GM23248 (cell line): ENCODE measurements at regions not wholly inside any gene's neighbourhood (a gene's known extent, or its start where the extent isn't known, plus 50 kb on each side); places are given as distances from the start of the nearest gene placed in this dataset.

Experiments used
- DNase-seq: peaks from one replicate; pipeline ENCODE4 v3.0.0-alpha.2; 2015
- H2AFZ ChIP-seq: fragments of 200-600 bp; sonication (generic); 2 replicates; pipeline ENCODE4 v1.6.1; 2016; ENCODE audit warnings: antibody characterized with exemption
- H3F3A ChIP-seq: fragments of 200-600 bp; sonication (generic); 2 replicates; pipeline ENCODE4 v1.6.1; 2016; ENCODE audit warnings: mild to moderate bottlenecking, antibody characterized with exemption, mixed run types; ENCODE audit not compliant: insufficient read depth
- H3K27ac ChIP-seq: fragments of 200-600 bp; sonication (generic); 2 replicates; pipeline ENCODE4 v1.5.1; 2016; ENCODE audit warnings: mild to moderate bottlenecking
- H3K27me3 ChIP-seq: fragments of 200-600 bp; sonication (generic); replicated peaks from 2 replicates; pipeline ENCODE4 v1.6.1; 2016; ENCODE audit warnings: mild to moderate bottlenecking; ENCODE audit not compliant: insufficient read depth
- H3K36me3 ChIP-seq: fragments of 200-600 bp; sonication (generic); 2 replicates; pipeline ENCODE4 v1.6.1; 2016; ENCODE audit warnings: low read depth, mild to moderate bottlenecking
- H3K4me1 ChIP-seq: fragments of 200-600 bp; sonication (generic); 2 replicates; pipeline ENCODE4 v1.6.1; 2016; ENCODE audit warnings: mild to moderate bottlenecking; ENCODE audit not compliant: insufficient read depth
- H3K4me2 ChIP-seq: fragments of 200-600 bp; sonication (generic); one replicate; pipeline ENCODE4 v1.6.1; 2016; ENCODE audit warnings: mild to moderate bottlenecking; ENCODE audit not compliant: unreplicated experiment
- H3K4me3 ChIP-seq: fragments of 200-600 bp; sonication (generic); 2 replicates; pipeline ENCODE4 v1.5.1; 2016; ENCODE audit warnings: mild to moderate bottlenecking
- H3K79me2 ChIP-seq: fragments of 200-600 bp; sonication (generic); 2 replicates; pipeline ENCODE4 v1.6.1; 2016; ENCODE audit warnings: mild to moderate bottlenecking; ENCODE audit not compliant: insufficient read depth
- H3K9ac ChIP-seq: fragments of 200-600 bp; sonication (generic); 2 replicates; pipeline ENCODE4 v1.6.1; 2016; ENCODE audit warnings: mild to moderate bottlenecking
- H3K9me2 ChIP-seq: fragments of 200-600 bp; sonication (generic); 2 replicates; pipeline ENCODE4 v1.6.1; 2016; ENCODE audit warnings: mixed run types, mild to moderate bottlenecking, moderate library complexity; ENCODE audit not compliant: insufficient read depth
- H3K9me3 ChIP-seq: fragments of 200-600 bp; sonication (generic); one replicate; pipeline ENCODE4 v1.6.1; 2017; ENCODE audit warnings: low read depth
- H4K20me1 ChIP-seq: fragments of 200-600 bp; sonication (generic); 2 replicates; pipeline ENCODE4 v1.6.0; 2016; ENCODE audit not compliant: insufficient read depth
- EZH2 ChIP-seq: fragments of 200-600 bp; sonication (generic); IDR thresholded peaks from 2 replicates; pipeline ENCODE4 v1.6.1; 2018; ENCODE audit warnings: antibody characterized with exemption, mild to moderate bottlenecking; ENCODE audit not compliant: insufficient read depth, poor library complexity, severe bottlenecking
- EZH2phosphoT487 ChIP-seq: fragments of 200-600 bp; sonication (generic); IDR thresholded peaks from 2 replicates; pipeline ENCODE4 v1.6.1; 2018; ENCODE audit warnings: antibody characterized with exemption, moderate library complexity, mild to moderate bottlenecking, low read depth; ENCODE audit not compliant: insufficient read depth
- WGBS, 2 experiments: methylation state at CpG; one replicate each; pipeline ENCODE4 v1.1.6; 2015 to 2017; ENCODE audit warnings: low lambda C conversion rate in 2 of 2, low coverage in 1 of 2; ENCODE audit errors: missing lambda C conversion rate in 2 of 2; 5-methylcytosine and 5-hydroxymethylcytosine counted together
- in situ Hi-C: fragments of 300-500 bp; cut with MboI; formaldehyde crosslinking; loops from 2 replicates; pipeline ENCODE4 v1.15.0; 2020

DNA sequence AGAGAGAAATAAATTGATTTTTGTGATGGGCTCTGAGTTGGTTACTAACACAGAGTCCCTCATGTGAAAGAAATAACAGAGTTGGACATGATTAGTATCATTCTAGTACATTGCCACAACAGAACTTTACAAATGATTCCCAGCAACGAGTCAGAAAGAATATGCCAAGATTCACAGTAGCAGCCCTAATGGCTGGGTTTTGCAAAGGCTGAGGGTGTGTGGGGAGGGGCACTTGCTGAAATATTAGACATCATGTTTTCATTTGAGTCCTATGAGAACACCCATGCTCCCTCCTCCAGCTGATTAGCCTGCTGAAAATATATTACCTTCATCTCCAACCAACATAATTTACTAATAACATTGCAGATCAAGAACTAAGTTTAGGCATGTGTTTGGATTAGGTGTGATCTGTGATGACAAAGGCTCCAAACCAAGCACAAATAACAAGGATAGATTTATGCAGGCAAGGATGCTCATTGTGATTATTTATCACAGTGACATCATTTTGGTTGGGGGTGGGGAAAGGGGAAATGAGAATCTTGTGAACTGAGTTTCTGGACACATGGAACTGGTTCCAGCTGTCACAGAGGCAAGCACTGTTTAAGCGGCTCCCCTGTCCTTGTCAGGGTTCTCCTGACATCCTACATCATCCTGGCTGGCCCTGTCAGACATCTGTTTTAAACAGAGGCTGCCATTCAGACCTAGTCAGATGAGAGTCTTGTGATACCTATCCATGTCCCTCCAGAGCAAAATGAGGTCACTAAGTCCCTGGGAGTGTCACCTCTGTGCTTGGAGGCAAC, 205.8 kb upstream of the NCKAP5 start:
- H3K79me2 ChIP-seq, result no peaks in the 10 kb centered on the region
- no peak overlapping the region for H3K4me3 ChIP-seq
- no peaks in the 10 kb centered on the region for H3K27me3 ChIP-seq
- no peaks in the 10 kb centered on the region for H3K4me1 ChIP-seq
- no peak overlapping the region for H3K9ac ChIP-seq
- no peak overlapping the region for H3K27ac ChIP-seq
- no peak overlapping the region for H2AFZ ChIP-seq
- H3K4me2 ChIP-seq, result no peak overlapping the region
- TF ChIP-seq EZH2phosphoT487, result no peak
- H3K9me2 ChIP-seq, result no peaks in the 10 kb centered on the region
- in situ Hi-C loops, result no loop called here
- no peaks in the 10 kb centered on the region for H3F3A ChIP-seq
- no peaks in the 10 kb centered on the region for H3K9me3 ChIP-seq
- DNase-seq, result no peak
- H3K36me3 ChIP-seq, result no peaks in the 10 kb centered on the region
- WGBS, 2 experiments, result 27 to 32% methylated on average over 2 of the region's 2 CpGs
- H4K20me1 ChIP-seq, result no peaks in the 10 kb centered on the region

GRCh38 chr2:133774654-133775015, 206.4 kb upstream of the NCKAP5 start:
- Histone ChIP-seq H3K4me3 (no peak overlapping the region), H3K4me2 (no peak overlapping the region), H3K9me2 (no peaks in the 10 kb centered on the region), H3K27ac (no peak overlapping the region), H3K9ac (no peak overlapping the region), H4K20me1 (no peaks in the 10 kb centered on the region), H2AFZ (no peak overlapping the region), H3K27me3 (no peaks in the 10 kb centered on the region), H3K79me2 (no peaks in the 10 kb centered on the region), H3K9me3 (no peaks in the 10 kb centered on the region), H3K4me1 (0 out of 2 replicates have a peak, but pooled peaks cover 3% of the 10 kb centered on the region), H3K36me3 (no peaks in the 10 kb centered on the region), H3F3A (no peaks in the 10 kb centered on the region)
- DNase-seq, result no peak
- in situ Hi-C loops, result no loop called here
- TF ChIP-seq EZH2phosphoT487, result no peak
- TF ChIP-seq EZH2, result no peak
- 44% methylated on average over 5 of the region's 5 CpGs for WGBS, 2 experiments

GRCh38 chr2:133776936-133777573, 208.8 kb upstream of the NCKAP5 start:
- no peaks in the 10 kb centered on the region for H3K36me3 ChIP-seq
- no peak overlapping the region for H3K4me2 ChIP-seq
- H3K4me1 ChIP-seq, result peaks cover 11% of the 10 kb centered on the region
- no peaks in the 10 kb centered on the region for H3K9me3 ChIP-seq
- TF ChIP-seq EZH2phosphoT487, result no peak
- no peak for TF ChIP-seq EZH2
- no peaks in the 10 kb centered on the region for H4K20me1 ChIP-seq
- no peak overlapping the region for H3K27ac ChIP-seq
- H3K9ac ChIP-seq, result no peak overlapping the region
- in situ Hi-C loops, result no loop called here
- no peaks in the 10 kb centered on the region for H3K79me2 ChIP-seq
- H3F3A ChIP-seq, result no peaks in the 10 kb centered on the region
- H3K27me3 ChIP-seq, result no peaks in the 10 kb centered on the region
- H2AFZ ChIP-seq, result no peak overlapping the region
- no peak overlapping the region for H3K4me3 ChIP-seq
- WGBS, 2 experiments, result 91 to 93% methylated on average over 8 of the region's 8 CpGs
- no peak for DNase-seq
- no peaks in the 10 kb centered on the region for H3K9me2 ChIP-seq

DNA sequence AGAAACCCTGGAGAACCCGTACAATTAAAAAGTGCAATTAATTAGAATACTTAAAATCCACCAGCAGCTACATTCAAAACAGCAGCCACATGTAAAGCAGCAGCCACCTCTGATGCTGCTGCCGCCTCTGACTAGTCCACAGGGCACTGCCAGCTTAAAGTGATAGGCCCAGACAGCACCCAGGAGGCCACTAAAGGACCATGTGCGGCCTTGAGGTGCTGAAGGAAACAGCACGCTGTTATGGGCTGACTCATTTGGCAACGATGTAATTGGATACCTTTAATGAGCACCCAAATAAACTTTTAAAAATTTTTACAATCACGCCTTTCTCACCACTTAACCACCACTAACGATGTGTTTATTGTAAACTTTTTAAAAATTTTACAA, 209.3 kb upstream of the NCKAP5 start:
- Histone ChIP-seq H3K9me2 (no peaks in the 10 kb centered on the region), H3K27me3 (no peaks in the 10 kb centered on the region), H3K9ac (no peak overlapping the region), H3K36me3 (no peaks in the 10 kb centered on the region), H3K4me3 (no peak overlapping the region), H3K9me3 (no peaks in the 10 kb centered on the region), H3F3A (no peaks in the 10 kb centered on the region), H2AFZ (no peak overlapping the region), H3K4me1 (peaks cover 11% of the 10 kb centered on the region), H3K4me2 (no peak overlapping the region), H3K27ac (no peak overlapping the region), H4K20me1 (no peaks in the 10 kb centered on the region), H3K79me2 (no peaks in the 10 kb centered on the region)
- TF ChIP-seq EZH2phosphoT487 (no peak), EZH2 (no peak)
- in situ Hi-C loops, result no loop called here
- 55 to 56% methylated on average over 7 of the region's 7 CpGs for WGBS, 2 experiments
- peak; percentile 27 for DNase-seq
